NT2/D1 (cell line): ENCODE measurements at regions not wholly inside any gene's neighbourhood (a gene's known extent, or its start where the extent isn't known, plus 50 kb on each side); places are given as distances from the start of the nearest gene placed in this dataset.

Source experiments
- DNase-seq: peaks from one replicate; pipeline ENCODE4 v3.0.0-alpha.2; 2011; ENCODE audit warnings: low read depth, low spot score
- H3K27me3 ChIP-seq: 2 replicates; pipeline ENCODE4 v1.6.0; 2011; ENCODE audit warnings: mild to moderate bottlenecking; ENCODE audit not compliant: insufficient read length, insufficient read depth
- H3K36me3 ChIP-seq: 2 replicates; pipeline ENCODE4 v1.6.1; 2011; ENCODE audit warnings: mild to moderate bottlenecking, low read length, mixed read lengths; ENCODE audit not compliant: insufficient read depth, insufficient read length
- H3K4me1 ChIP-seq: 2 replicates; pipeline ENCODE4 v1.5.1; 2011; ENCODE audit not compliant: insufficient read depth, insufficient read length
- H3K4me3 ChIP-seq: 2 replicates; pipeline ENCODE4 v1.5.1; 2011; ENCODE audit warnings: low read depth; ENCODE audit not compliant: insufficient read length
- H3K9ac ChIP-seq: 2 replicates; pipeline ENCODE4 v1.6.0; 2011; ENCODE audit warnings: low read depth; ENCODE audit not compliant: insufficient read length
- H3K9me3 ChIP-seq: 2 replicates; pipeline ENCODE4 v1.5.1; 2011; ENCODE audit warnings: mild to moderate bottlenecking, low read length; ENCODE audit not compliant: insufficient read depth
- SUZ12 ChIP-seq: IDR thresholded peaks from 2 replicates; pipeline ENCODE4 v1.6.1; 2011; ENCODE audit not compliant: insufficient read length, insufficient read depth; ENCODE audit errors: extremely low read depth
- YY1 ChIP-seq: IDR thresholded peaks from 2 replicates; pipeline ENCODE4 v1.6.1; 2011; ENCODE audit not compliant: insufficient read length, insufficient read depth
- ZNF274 ChIP-seq: IDR thresholded peaks from 2 replicates; pipeline ENCODE4 v1.6.1; 2011; ENCODE audit warnings: mild to moderate bottlenecking, low read depth, low read length

DNA sequence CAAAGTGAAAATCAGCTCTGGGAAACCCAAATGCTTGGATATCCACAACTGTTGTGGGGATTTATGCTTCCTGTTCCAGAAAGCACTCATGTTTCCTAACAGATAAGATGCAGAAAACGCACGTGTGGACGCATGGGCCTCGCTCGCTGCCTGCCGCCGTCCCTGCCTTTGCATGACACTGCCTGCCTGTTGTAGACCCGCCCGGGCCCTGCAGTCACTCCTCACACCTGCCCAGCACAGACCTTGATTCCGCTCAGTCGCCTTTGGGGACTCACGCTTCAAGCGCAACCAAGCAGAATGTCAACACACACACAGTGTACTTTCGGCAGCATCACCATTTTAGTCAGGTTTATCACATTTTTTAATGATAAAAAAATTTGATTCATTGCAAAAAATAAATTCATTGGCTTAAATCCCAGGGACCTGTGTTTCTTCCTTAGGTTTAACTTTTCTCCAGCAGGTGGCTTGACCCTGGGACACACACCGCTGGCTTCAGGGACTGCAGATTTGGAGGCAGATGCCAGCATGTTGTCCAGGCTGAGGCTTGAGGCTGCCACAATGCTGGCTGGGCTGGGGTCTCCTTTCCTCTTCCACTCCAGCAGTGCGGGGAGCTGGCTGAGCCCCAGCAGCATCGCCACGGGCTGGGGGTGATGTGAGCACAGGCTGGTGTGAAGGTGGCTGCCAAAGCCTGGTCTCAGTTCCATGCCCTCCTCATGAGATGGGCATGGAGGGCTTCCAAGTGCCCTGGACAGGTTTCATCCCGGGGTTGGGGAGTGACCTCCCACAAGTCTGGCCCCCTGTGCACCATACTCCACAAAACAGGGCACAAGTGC lies 416.9 kb upstream of the IRX4 start:
- H3K27me3 ChIP-seq = no peaks in the 10 kb centered on the region
- peaks cover 2% of the 10 kb centered on the region for H3K4me1 ChIP-seq
- no peak for DNase-seq
- H3K36me3 ChIP-seq = no peaks in the 10 kb centered on the region
- H3K9ac ChIP-seq = no peak overlapping the region
- H3K9me3 ChIP-seq = no peaks in the 10 kb centered on the region
- TF ChIP-seq ZNF274 (no peak), YY1 (no peak), SUZ12 (no peak)
- no peak overlapping the region for H3K4me3 ChIP-seq

DNA sequence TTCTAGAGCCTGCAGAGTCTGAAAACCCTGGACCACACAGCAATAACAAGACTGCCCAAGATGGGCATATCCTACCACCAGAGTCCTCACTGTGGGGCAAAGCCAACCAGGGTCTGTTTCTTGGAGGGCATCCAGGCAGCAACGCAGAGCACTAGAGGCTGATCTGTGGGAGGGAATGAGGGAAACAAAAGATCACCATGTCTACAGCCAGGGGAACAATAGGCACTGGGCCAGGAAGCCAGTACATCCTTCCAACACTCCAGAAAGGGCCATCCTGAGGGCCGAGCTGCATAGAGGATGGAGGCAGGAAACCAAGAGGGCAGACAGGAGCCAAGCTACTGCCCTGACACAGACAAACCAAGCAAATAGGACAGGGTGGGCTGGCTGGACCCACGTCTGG lies 416.1 kb upstream of the IRX4 start:
- Histone ChIP-seq H3K9ac (no peak overlapping the region), H3K4me1 (peaks cover 2% of the 10 kb centered on the region), H3K9me3 (no peaks in the 10 kb centered on the region), H3K4me3 (no peak overlapping the region), H3K36me3 (no peaks in the 10 kb centered on the region), H3K27me3 (no peaks in the 10 kb centered on the region)
- DNase-seq = no peak
- no peak for TF ChIP-seq ZNF274
- no peak for TF ChIP-seq SUZ12
- no peak for TF ChIP-seq YY1

DNA sequence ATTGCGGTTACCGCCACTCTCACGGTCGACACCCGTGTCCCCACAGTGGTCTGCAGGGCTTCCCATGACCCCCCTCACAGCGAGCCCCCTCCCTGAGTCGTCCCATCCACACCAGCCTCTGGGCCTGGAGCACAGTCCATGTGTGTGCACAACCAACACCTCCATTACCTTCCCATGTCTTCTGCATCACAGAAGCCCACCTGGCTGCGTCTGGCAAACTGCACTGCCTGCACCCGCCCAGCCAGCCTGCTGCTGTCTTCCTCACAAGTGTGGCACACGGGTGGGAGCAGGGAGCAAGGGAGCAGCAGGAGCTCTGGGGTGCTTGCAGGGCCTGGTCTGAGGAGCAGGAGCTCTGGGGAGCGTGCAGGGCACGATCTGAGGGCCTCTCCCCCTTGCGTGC lies 415.3 kb upstream of the IRX4 start:
- H3K27me3 ChIP-seq = no peaks in the 10 kb centered on the region
- H3K36me3 ChIP-seq = no peaks in the 10 kb centered on the region
- H3K9ac ChIP-seq = no peak overlapping the region
- peaks cover 2% of the 10 kb centered on the region for H3K4me1 ChIP-seq
- DNase-seq = no peak
- no peak overlapping the region for H3K4me3 ChIP-seq
- no peaks in the 10 kb centered on the region for H3K9me3 ChIP-seq
- TF ChIP-seq YY1 (no peak), ZNF274 (no peak), SUZ12 (no peak)

DNA sequence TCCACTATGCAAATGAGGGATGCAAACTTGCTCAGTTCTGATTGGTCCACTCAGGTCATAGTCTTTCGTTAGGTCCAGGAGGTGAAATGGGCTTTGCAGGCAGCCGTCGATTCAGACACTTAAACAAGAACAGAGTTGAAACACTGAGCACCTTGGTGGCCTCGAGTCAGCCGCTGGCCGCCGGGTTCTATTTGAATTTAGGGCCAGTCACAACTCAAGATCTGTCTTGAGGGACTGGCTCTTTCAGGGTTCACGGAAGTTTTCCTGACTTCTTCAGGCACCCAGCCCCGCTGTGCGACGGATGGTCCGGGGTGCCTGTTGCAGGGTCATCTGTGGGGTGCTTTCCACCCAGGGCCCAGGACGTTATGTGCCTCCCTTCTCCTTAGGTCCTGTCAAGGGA lies 412.8 kb upstream of the IRX4 start:
- DNase-seq = no peak
- no peaks in the 10 kb centered on the region for H3K36me3 ChIP-seq

GRCh38 chr5:2293906-2294305 lies 411.2 kb upstream of the IRX4 start:
- DNase-seq = no peak
- Histone ChIP-seq H3K4me3 (no peak overlapping the region), H3K9ac (no peak overlapping the region), H3K4me1 (no peaks in the 10 kb centered on the region), H3K9me3 (no peaks in the 10 kb centered on the region), H3K36me3 (no peaks in the 10 kb centered on the region), H3K27me3 (no peaks in the 10 kb centered on the region)
- TF ChIP-seq SUZ12 = no peak
- TF ChIP-seq YY1 = no peak
- TF ChIP-seq ZNF274 = no peak

More for the DNA sequence above, 412.8 kb upstream of the IRX4 start:
- Histone ChIP-seq H3K27me3 (no peaks in the 10 kb centered on the region), H3K4me3 (no peak overlapping the region), H3K4me1 (no peaks in the 10 kb centered on the region), H3K9ac (no peak overlapping the region), H3K9me3 (no peaks in the 10 kb centered on the region)
- TF ChIP-seq ZNF274 (no peak), SUZ12 (no peak)

- Histone ChIP-seq H3K4me3 (no peak overlapping the region), H3K27me3 (no peaks in the 10 kb centered on the region), H3K36me3 (no peaks in the 10 kb centered on the region), H3K9ac (no peak overlapping the region), H3K9me3 (no peaks in the 10 kb centered on the region), H3K4me1 (no peaks in the 10 kb centered on the region)
- TF ChIP-seq ZNF274 (no peak), SUZ12 (no peak), YY1 (no peak)
- DNase-seq = no peak
These were observed 408.6 kb upstream of the IRX4 start for GRCh38 chr5:2291146-2291840.

GRCh38 chr5:2289380-2289779 lies 406.7 kb upstream of the IRX4 start:
- Histone ChIP-seq H3K4me1 (no peaks in the 10 kb centered on the region), H3K36me3 (no peaks in the 10 kb centered on the region), H3K4me3 (no peak overlapping the region), H3K9me3 (no peaks in the 10 kb centered on the region), H3K27me3 (no peaks in the 10 kb centered on the region), H3K9ac (no peak overlapping the region)
- no peak for DNase-seq
- TF ChIP-seq YY1 (no peak), ZNF274 (no peak), SUZ12 (no peak)
